ENCODE measurements at regions not wholly inside any gene's neighbourhood (a gene's known extent, or its start where the extent isn't known, plus 50 kb on each side); places are given as distances from the start of the nearest gene placed in this dataset.
"Not testable (repeated sequence)": the region's sequence is repeated elsewhere in the genome, so short reads cannot be mapped to it uniquely, and the experiment has no call there.

DNA sequence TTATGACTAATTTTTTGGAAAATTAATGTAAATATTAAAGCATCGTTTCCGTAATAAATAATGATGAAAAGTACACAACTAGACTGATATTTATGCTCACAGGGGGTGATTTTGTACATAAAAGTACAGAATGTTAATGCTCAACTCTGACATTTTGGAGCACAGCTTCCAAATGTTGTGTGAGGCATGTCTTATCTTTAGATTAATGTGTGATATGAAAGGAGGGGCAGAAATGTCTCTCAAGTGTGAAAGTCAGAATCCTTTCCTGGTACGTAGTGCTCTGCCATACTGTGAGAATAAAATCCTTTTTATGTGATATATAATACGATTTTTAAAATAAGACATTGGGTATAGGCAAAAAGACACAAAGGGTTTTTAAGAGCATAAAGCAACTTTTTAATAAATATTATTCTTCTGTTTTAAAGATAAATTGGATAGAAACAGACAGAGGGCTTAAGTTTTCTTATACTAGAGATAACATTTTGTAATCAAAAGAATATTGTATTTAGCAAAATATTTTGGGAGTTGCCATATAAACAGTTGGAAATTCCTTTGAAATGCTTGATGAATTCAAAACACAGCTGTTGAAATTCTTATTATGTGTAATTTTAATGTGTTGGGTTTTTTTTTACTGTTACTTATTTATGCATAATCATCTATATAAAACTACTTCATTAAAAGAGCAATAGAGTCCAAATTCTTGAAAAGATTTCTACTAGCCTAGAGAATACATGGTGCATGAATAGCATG lies 389.7 kb downstream of the RAP2B start:
- no peak for DNase-seq (ENCODE audit: low read depth, low spot score)

DNA sequence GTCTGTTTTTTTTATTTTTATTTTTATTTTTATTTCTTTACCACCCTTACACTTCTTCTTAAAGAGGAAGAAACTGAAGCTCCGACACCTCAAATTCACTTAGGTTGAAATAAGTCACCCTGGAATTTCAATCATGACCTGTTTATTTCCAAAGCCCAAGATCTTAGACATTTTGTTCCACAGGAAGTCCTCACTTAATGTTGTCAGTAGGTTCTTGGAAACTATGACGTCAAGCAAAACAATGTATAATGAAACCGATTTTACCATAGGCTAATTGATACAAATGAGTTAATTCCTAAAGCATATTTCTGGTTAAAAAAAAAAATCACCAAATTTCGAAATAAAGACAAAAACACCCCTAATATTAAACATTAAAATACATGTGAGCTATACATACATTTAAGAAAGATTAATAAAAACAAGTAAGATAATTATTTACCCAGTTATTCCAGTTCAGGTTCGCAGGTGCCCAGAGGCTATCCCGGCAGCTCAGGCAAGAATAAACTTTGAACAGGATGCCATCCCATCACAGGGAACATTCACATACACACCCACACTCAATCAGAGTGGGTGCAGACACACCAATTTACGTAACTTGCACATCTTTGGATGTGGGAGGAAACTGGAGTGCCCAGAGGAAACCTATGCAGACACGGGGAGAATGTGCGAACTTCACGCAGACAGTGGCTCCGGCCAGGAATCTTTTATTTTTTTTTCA lies 391.0 kb downstream of the RAP2B start:
- DNase-seq (ENCODE audit: low read depth, low spot score), result no peak

DNA sequence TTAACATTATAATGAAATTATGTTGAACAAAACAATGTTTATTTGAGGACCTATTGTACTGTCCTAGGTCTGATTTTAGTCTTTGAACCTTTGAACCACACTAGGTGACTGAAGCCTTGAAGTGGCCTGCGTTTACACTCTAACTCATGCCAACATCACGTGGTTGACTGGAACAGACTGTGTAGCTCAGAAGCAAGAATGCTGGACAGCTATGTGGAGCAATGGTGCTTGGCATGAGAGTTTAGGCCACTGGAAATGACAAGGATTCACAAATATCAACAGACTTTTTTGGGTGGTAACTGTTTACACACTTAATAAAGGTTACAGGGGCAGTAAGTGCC lies 391.5 kb downstream of the RAP2B start:
- DNase-seq (ENCODE audit: low read depth, low spot score), result no peak

DNA sequence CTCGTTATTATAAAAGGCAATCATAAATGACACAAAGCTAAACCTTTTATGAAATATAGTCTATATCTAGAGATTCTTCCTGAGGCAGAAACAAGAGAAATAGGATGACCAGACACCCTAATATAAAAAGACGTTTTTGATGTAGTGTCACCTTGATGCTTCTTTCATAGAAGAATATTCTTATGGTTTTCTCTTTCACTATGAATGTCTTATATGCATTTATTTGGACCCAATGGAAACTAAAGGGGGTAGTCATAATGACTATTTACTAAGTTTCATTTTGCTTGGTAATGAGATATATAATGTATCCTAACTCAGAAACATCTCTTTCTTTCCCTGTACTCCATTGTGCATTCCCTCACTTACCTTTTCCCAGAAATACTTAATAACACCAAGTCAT lies 393.9 kb downstream of the RAP2B start:
- DNase-seq (ENCODE audit: low read depth, low spot score), result no peak

DNA sequence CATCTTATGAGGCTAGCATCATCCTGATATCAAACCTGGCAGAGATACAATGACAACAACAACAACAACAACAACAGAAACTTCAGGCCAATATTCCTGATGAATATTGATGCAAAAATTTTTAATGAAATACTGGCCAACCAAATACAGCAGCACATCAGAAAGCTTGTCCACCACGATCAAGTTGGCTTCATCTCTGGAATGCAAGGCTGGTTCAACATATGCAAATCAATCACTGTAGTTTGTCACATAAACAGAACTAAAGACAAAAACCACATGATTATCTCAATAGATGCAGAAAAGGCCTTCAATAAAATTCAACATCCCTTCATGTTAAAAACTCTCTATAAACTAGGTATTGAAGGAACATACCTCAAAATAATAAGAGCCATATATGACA lies 397.3 kb downstream of the RAP2B start:
- not testable (repeated sequence) for DNase-seq (ENCODE audit: low read depth, low spot score)

DNA sequence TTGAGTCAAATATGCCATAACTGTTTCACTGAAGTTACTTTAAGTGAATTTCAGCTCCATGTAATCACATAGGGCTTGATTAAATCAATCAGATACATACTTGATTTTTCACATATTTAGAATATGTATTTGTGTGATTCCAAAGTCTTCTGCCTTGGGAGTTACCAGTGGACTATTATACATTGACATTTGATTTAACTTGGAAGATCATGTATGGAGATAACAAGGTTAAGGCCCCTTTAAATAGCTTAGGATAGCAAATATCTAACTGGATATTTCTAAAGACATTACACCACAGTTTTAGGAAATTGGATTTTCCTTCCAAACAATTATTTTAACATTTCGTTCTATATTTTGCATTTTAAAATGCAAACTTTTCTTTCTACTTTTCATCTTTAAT lies 405.0 kb downstream of the RAP2B start:
- DNase-seq (ENCODE audit: low read depth, low spot score), result no peak

DNA sequence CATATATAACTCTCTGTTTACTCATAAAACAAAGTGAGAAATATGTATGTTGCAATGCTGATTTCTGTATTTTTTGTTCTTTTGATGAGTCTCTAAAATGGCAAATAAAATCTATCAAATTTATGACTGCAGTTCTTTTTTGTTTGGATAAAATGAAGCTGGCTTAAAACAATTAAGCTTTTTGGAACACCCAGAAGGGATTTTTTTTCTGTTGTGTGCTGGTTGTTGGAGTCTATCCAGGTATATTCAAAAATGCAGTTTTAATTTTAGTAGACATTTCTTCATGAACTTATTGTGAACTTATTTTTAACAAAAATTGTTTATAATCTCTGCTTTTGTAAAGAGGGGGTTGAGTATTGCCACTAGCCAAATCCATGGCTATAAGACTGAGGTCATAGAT lies 405.5 kb downstream of the RAP2B start:
- DNase-seq (ENCODE audit: low read depth, low spot score), result no peak

DNA sequence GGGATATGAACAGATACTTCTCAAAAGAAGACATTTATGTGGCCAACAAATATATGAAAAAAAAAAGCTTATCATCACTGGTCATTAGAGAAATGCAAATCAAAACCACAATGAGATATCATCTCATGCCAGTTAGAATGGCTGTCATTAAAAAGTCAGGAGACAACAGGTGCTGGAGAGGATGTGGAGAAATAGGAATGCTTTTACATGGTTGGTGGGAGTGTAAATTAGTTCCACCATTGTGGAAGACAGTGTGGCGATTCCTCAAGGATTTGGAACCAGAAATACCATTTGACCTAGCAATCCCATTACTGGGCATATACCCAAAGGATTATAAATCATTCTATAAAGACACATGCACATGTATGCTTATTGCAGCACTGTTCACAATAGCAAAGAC lies 408.5 kb downstream of the RAP2B start:
- not testable (repeated sequence) for DNase-seq (ENCODE audit: low read depth, low spot score)

DNA sequence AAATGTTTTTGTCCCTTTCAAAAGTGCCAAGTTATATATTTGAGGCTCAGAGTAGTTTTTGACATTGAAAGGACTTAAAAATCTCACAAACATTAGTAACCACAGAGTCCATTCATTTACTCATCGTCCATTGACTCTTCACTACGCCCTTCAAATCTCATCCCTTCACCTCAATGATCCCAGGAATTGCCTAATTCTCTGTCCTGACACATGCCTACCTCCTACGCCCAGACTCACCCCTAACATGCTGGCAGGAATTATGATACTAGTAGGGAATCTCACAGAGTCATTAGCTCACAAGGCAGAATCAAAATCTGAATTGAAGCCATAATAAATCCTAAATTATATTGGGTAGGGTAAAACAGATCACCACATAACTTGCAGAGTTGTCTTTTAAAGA lies 410.1 kb downstream of the RAP2B start:
- no peak for DNase-seq (ENCODE audit: low read depth, low spot score)

DNA sequence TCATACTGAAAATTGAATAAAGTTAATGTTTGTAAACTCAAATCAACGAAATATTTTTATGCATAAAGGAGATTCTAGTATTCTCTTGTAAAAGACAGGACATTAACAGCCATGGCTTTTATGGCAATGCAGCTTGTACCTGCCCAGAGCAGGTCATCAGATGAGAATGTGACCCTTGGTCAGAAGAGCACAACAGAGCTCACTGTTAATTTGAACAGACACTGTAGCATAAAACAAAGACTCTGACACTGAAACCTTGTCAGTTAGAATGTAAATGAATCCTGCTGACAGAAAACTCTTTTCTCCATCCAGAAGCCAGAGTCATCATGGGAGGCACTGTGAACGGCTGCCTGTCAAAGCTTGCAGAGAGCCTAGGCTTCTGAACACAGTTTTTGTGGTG lies 410.6 kb downstream of the RAP2B start:
- no peak for DNase-seq (ENCODE audit: low read depth, low spot score)

DNA sequence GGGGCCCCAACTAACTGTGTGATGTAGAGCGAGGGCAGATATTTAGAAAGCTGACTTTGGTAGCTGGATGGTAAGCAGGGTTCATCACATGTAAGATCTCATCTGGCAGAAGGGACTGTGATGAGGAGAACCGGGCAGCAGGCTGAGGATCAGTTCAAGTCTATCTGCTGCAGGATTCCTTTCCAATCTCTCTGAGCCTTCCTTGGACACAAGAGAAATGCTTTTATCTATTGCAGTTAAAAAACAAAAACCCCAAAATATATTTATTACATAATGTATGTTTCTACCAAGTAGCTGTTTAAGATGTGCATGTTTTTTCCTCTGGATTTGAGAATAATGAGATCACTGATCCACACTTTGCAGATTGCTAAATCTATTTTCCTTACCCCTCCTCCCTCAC lies 411.5 kb downstream of the RAP2B start:
- no peak for DNase-seq (ENCODE audit: low read depth, low spot score)

DNA sequence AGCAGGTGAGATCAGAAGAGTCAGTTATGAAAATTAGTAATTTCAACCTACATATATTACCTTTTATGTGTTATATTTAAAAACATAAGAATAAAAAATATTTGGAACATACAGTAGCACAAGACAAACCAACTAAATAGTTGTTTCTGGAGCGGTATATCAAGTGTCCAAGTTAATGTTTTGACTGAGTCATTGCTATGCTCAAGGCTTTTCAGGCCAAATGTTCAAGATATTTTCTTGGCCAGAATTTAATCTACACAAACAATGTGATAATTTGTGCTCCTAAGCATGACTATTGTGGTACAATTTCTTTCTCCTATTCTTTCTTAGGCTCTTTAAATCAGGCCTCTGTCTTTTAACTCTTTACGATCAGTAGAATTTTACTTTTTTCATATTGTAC lies 412.4 kb downstream of the RAP2B start:
- DNase-seq (ENCODE audit: low read depth, low spot score), result no peak

DNA sequence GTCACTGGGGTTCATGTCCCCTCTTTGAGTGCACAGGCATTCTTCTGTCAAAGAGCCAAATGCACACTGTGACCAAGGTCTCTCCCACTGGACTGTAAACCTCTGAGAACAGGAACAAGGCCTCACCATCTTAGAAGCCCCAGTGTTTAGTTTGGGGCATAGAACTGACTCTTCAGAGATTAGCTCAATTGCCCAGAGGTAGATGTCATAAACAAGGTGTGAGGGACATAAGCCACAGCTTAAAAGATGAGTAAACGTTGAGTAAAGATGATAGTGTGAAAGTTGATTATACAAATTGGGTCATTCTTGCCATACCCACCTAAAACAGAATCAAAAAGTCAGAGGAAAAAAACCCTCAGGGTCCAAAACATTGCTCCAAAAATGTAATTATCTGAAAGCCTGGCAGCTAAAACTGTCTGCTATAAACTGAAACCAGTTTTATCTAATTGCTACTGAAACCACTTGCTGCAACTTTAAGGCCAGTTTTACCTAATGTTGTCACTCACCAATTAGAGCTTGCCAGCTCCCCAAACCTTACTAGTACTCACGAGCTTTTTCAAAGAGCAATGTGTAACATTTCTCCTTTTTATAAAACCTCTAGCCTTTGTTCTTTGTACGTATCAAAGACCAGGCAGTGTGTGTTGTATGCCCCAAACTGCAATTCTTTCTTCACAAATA lies 415.2 kb downstream of the RAP2B start:
- DNase-seq (ENCODE audit: low read depth, low spot score), result no peak

DNA sequence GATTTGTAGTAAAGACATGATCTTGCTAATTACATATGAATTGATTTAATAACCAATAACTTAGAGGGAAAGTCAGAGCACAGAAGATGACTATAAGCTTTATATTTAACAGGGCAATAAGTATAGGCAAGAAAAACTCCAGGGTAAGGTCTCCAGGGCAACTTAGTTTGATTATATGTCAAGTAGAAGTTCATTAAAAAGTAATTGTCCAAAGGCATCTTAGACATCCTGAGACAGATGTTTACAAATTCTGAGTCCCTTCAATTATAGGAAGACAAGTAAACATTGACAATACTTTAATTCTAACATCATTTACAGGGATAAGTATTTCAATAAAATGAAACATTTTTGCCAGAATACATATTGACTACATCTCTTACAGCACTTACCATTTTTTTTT lies 416.0 kb downstream of the RAP2B start:
- no peak for DNase-seq (ENCODE audit: low read depth, low spot score)

DNA sequence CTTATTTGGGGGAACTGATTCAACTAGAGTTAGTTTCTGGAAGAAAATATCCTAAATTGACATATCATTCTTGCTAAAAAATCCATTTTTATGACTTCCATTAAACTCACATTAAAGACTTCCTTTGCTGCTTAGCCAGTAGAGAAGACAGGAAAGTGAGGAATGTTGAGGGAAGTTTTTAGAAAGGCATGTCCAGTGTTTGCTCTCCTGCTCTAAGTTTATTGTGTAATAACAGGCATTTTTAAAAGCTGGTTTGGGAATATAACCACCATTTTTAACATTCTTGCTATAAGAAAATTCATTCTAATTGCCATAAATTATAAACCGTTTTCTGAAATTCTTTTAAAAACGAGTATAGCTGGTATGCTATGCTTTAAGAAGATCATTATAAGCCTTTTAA lies 428.0 kb downstream of the RAP2B start:
- DNase-seq (ENCODE audit: low read depth, low spot score), result no peak

DNA sequence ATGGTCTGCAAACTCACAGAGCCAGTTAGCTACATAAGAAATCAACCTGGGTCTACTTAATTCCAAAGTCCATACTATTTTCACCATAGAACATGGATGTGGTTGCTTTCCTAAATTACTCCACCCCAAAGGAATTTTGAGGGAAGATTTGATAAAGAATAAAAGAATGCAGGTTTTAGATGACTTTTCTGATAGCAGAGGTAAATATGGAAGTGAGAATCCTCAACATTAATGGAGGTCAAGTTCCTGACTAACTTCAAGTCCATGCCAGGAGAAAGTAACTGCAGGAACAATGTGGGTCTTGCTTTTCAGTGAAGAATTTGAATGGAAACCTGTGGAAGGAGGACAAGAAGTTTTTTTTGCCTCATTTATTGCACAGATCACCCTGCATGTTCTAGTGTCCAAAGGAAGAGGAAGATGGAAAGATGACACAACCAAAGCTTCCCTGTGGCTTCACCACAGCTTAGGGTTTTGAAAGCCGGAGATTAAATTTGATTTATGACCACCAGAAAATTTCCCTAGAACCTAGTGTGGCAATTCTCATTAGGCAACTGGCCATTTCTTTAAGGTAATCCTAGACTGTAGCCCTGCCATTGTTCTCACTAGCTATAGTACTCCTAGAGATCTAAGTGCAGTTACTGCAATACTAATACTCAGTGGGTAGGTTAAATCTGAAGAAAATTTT lies 429.7 kb downstream of the RAP2B start:
- DNase-seq (ENCODE audit: low read depth, low spot score), result no peak

DNA sequence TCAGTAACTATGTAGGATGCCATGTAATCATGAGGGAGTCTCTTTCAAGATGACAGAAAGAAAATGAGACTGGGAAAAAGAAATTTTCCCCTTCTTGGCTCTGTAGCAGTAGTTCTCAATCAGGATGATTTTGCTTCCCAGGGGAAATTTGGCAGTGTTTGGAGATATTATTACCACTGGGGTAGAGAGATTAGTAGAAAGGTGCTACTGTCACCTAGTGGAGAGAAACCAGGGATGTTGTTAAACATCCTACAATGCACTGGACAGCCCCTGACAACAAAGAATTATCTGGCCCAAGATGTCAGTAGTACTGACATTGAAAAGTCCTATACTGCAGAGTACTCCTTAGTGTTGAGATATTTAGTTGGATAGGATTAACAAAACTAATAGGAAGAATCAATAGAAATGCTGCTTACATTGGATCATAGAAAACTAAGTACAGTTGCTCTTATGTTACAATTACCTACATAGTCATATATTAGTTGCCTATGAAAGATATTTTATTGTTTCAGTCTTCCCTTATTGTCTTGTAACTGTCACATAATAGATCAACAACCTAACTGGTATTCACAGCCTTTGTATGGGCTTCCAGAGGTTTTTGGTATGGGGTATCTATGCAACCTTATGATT lies 433.3 kb downstream of the RAP2B start:
- DNase-seq (ENCODE audit: low read depth, low spot score), result peak; percentile 6

DNA sequence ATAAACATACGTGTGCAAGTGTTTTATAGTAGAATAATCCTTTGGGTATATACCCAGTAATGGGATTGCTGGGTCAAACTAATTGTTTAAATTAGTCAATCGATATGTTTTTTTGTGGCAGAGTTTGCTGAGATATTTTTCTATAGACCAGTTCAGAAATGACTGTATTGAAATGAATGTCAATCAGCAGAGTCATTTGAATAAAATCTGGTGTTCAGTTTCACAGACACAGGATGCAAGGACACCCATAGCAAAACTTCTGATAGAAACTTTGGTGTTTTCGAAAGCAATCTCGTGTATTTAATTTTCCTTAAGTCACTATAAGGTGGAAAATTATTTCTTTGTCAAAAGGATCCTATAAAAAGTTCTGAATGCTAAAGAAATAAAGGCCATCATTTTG lies 434.4 kb downstream of the RAP2B start:
- DNase-seq (ENCODE audit: low read depth, low spot score), result no peak

DNA sequence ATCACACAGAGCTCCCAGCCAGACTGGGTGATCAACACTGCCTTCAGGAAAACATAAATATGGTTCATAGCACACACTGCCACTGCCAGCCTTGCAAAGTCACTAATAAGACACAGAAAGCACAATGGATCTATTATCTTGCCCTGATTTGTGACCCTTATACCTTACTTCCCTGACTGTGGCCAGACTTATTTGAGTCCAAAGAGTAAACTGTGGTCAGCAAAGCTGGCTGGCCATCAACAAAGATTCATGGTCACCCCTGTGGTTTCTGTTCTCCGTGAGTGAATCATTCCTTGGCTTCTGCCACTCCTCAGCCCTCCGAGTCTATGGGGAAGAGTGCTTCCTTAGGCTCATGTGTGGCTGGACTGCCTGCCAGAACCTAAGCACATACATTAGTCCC lies 437.7 kb downstream of the RAP2B start:
- peak; percentile 34 for DNase-seq (ENCODE audit: low read depth, low spot score)

DNA sequence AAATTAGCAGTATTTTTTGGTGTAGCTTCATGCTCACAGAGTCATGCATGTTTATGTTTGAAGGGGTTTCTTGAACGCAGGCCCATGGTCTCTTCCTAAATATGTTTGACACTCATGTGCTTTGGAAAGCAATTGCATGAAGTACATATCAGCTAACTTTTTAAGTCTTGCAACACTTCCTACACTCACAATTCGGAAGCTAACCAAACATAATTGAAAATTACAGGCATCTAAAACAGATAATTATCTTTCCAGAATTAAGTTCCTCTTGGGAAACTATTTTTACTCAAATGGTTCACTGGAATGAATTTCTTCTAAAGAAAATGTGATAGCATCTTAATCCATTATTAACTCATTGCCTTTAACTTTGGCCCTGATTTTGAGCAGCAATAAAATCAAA lies 438.9 kb downstream of the RAP2B start:
- DNase-seq (ENCODE audit: low read depth, low spot score), result no peak

DNA sequence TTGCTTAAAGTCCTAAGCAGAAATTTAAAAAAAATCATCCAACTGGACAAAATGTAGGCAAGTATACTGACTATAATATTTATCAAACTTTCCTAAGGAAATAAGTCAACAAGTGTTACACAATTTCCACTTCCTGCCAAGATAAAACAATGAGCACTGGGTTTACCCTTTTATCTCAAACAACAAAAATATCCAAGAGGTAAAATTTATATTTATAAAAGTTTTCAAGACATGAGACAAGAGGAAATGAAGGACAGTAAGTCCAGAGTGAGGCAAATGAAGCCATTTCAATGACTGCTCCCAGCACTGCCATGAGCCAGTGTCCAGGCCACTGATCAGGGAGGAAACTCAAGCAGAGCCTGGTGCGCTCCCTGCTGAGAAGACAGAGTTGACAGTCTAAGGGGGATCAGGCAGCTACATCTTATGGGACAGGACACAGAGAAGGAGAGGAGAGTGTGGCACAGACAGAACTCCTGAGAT lies 439.4 kb downstream of the RAP2B start:
- DNase-seq (ENCODE audit: low read depth, low spot score), result no peak

DNA sequence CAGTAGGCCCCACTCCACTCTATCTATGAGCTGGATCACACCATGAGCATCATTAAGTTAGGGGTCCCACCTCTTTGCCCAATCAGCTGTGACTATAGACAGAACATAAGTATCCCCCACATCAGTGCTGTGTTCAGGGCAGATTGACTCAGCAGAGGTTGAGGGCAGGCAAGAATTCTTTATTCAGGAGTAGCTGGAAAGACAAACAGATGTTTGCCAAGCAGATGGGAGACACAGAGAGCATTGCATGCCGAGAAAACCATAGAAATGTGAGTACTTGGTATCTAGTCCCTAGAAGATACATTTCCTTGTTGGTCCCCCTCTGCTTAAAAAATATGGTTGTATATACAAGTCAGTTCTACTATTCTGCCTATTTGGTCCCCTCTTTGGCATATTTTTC lies 440.8 kb downstream of the RAP2B start:
- no peak for DNase-seq (ENCODE audit: low read depth, low spot score)

All from brain pericyte (primary cell).